ENCODE measurements at regions not wholly inside any gene's neighbourhood (a gene's known extent, or its start where the extent isn't known, plus 50 kb on each side); places are given as distances from the start of the nearest gene placed in this dataset.
"Not testable (repeated sequence)": the region's sequence is repeated elsewhere in the genome, so short reads cannot be mapped to it uniquely, and the experiment has no call there.

DNA sequence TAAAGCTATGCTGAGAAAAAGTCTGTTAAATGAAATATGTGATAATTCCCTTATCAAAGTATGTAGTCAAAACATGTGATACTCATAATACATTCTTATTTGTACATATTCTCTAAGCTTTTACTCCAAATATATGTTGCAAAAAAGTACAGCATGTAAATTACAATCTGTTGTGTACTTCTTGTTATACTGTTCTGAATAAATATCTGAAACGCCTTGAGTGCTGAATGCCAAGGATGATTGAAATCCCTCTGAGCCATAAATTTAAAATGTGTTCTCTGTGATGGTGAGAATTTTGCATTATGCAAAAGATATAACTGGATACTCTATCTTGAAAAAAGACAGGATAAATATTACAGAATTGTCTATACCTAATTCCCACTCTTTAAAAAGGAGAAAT is 1128.0 kb downstream of the STPG2 start:
- TF ChIP-seq, protein P1, sequence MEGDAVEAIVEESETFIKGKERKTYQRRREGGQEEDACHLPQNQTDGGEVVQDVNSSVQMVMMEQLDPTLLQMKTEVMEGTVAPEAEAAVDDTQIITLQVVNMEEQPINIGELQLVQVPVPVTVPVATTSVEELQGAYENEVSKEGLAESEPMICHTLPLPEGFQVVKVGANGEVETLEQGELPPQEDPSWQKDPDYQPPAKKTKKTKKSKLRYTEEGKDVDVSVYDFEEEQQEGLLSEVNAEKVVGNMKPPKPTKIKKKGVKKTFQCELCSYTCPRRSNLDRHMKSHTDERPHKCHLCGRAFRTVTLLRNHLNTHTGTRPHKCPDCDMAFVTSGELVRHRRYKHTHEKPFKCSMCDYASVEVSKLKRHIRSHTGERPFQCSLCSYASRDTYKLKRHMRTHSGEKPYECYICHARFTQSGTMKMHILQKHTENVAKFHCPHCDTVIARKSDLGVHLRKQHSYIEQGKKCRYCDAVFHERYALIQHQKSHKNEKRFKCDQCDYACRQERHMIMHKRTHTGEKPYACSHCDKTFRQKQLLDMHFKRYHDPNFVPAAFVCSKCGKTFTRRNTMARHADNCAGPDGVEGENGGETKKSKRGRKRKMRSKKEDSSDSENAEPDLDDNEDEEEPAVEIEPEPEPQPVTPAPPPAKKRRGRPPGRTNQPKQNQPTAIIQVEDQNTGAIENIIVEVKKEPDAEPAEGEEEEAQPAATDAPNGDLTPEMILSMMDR (IDR thresholded peaks at IDR 0.05; ENCODE audit: unreplicated experiment) = no peak
- Mint-ChIP-seq H3K36me3 (no peaks in the 10 kb centered on the region), H3K4me1 (peaks cover 18% of the 10 kb centered on the region), H3K27me3 (ENCODE audit: low read depth) (no peaks in the 10 kb centered on the region), H3K4me3 (no peak overlapping the region), H3K27ac (no peak overlapping the region), H3K9me3 (no peaks in the 10 kb centered on the region)
- no peak for DNase-seq (ENCODE audit: low spot score in 2 of 2, unreplicated experiment in 2 of 2)

DNA sequence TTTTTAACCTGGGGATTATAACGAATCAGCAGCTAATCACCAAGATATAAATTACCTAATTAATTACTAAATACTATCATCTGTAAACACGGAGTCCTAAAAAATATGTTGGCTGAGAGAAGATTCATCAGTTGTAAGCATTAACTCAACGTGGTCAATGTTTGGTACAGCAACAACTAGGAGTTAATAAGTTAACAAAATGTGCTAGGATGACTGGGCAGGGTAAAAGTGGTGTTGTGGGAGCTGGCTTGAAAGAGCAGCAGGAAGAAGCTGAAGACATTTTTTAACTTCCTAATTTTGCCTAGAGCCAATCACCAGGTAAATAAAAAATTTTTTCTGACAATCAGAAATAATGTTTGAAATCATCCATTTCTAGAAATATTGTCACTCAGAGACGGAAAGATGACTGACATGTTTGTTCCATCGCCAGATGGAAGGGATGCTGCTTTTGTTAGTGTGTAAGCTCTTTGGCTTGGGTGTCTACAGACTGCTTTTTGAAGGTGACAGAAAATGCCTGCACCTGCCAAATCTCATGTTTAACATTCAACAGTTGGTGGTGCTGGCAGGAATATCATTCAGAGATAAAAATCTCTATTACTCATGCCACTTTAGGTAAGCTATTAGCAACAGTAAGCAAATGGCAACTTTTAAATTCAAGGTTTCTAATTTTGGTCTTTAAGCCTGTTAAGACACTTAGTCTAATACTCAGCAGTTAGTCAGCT is 1126.9 kb downstream of the STPG2 start:
- H3K4me1 Mint-ChIP-seq = peaks cover 18% of the 10 kb centered on the region
- DNase-seq (ENCODE audit: low spot score in 2 of 2, unreplicated experiment in 2 of 2) = no peak
- TF ChIP-seq, protein P1 (IDR thresholded peaks at IDR 0.05; ENCODE audit: unreplicated experiment) = no peak
- H3K36me3 Mint-ChIP-seq = no peaks in the 10 kb centered on the region
- H3K4me3 Mint-ChIP-seq = no peak overlapping the region
- H3K27me3 Mint-ChIP-seq (ENCODE audit: low read depth) = no peaks in the 10 kb centered on the region
- no peaks in the 10 kb centered on the region for H3K9me3 Mint-ChIP-seq
- H3K27ac Mint-ChIP-seq = no peak overlapping the region

DNA sequence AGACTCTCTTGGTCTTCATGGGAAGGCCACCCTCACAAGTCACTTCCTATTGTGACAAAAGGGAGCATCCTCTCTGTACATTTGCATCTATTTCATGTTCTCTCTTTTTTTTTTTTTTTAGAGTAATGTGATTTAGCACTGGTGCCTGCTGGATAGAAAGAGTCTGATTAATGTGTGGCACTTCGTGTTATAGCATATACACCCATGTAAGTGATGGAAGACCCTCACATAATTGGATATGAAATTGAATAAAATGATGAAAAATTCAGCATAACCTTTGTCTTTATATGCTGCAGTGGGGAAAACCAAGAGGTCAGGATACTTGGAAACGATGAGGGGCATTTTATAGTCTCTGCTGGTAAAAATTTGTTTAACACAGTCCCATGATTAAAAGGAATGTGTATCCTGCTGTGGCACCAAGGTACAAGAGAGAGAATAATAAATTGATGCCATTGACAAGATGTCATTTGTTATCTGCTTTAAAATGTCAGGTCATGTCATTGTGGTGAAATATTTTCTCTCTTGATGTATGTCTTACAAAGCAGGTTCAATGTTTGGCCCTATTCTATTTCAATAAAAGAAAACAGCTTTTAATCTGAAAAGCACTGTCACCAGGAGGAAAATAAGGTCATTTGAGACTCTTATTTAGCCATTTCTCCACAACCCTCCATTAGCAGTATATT is 1115.4 kb downstream of the STPG2 start:
- H3K4me3 Mint-ChIP-seq = no peak overlapping the region
- TF ChIP-seq, protein P1 (IDR thresholded peaks at IDR 0.05; ENCODE audit: unreplicated experiment) = no peak
- DNase-seq (ENCODE audit: low spot score in 2 of 2, unreplicated experiment in 2 of 2) = no peak
- no peaks in the 10 kb centered on the region for H3K27me3 Mint-ChIP-seq (ENCODE audit: low read depth)
- no peaks in the 10 kb centered on the region for H3K36me3 Mint-ChIP-seq
- H3K9me3 Mint-ChIP-seq = peaks cover 5% of the 10 kb centered on the region
- H3K27ac Mint-ChIP-seq = peak overlapping the region; percentile 36
- H3K4me1 Mint-ChIP-seq = peaks cover 36% of the 10 kb centered on the region

DNA sequence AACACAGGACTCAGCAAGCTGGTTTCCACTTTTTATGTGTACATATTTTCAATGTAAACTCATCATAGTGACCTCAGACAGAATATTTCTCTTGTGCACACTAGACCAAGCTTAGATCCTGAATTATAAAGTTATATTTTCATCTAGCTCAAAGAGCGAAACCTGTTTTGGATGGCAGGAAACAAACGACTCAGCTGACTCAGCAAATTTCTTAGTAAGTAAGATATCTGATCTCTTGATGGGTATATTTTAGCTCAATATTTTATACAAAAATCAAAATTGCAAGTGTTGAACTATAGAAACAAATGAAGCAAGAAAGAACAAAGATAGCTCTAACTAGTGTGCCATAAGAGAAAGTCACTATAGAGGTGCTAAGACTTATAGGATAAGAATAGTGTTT is 1114.5 kb downstream of the STPG2 start:
- no peaks in the 10 kb centered on the region for H3K9me3 Mint-ChIP-seq
- H3K27me3 Mint-ChIP-seq (ENCODE audit: low read depth) = no peaks in the 10 kb centered on the region
- no peak for DNase-seq (ENCODE audit: low spot score in 2 of 2, unreplicated experiment in 2 of 2)
- H3K4me3 Mint-ChIP-seq = no peak overlapping the region
- TF ChIP-seq, protein P1 (IDR thresholded peaks at IDR 0.05; ENCODE audit: unreplicated experiment) = no peak
- H3K36me3 Mint-ChIP-seq = no peaks in the 10 kb centered on the region
- H3K27ac Mint-ChIP-seq = peak overlapping the region; percentile 36
- peaks cover 36% of the 10 kb centered on the region for H3K4me1 Mint-ChIP-seq

DNA sequence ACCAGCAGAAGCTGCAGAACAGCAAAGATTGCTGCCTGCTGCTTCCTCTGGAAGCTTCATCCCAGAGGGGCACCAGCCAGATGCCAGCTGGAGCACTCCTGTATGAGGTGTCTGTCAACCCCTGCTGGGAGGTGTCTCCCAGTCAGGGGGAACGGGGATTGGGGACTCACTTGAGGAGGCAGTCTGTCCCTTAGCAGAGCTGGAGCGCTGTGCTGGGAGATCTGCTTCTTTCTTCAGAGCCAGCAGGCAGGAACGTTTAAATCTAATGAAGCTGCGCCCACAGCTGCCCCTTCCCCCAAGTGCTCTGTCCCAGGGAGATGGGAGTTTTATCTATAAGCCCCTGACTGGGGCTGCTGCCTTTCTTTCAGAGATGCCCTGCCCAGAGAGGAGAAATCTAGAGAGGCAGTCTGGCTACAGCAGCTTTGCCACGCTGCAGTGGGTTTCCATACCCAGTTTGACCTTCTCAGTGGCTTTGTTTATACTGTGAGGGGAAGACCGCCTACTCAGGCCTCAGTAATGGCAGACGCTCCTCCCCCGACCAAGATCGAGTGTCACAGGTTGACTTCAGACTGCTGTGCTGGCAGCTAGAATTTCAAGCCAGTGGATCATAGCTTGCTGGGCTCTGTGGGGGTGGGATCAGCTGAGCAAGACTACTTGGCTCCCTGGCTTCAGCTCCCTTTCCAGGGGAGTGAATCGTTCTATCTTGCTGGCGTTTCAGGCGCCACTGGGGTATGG is 1105.7 kb downstream of the STPG2 start:
- not testable (repeated sequence) for H3K27me3 Mint-ChIP-seq (ENCODE audit: low read depth); H3K4me3 Mint-ChIP-seq; H3K27ac Mint-ChIP-seq; DNase-seq (ENCODE audit: low spot score in 2 of 2, unreplicated experiment in 2 of 2); H3K9me3 Mint-ChIP-seq; H3K4me1 Mint-ChIP-seq; H3K36me3 Mint-ChIP-seq

DNA sequence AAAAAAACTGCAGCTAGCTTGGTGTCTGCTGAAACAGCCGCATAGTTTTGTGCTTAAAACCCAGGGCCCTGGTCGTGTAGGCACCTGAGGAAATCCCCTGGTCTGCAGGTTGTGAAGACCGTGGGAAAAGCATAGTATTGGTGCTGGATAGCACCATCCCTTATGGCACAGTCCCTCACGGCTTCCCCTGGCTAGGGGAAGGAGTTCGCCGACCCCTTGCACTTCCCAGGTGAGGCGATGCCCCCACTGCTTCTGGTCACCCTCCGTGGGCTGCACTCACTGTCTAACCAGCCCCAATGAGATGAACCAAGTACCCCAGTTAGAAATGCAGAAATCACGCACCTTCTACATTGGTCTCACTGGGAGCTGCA is 1105.1 kb downstream of the STPG2 start:
- no peak for DNase-seq (ENCODE audit: low spot score in 2 of 2, unreplicated experiment in 2 of 2)
- peaks cover 2% of the 10 kb centered on the region for H3K4me1 Mint-ChIP-seq
- TF ChIP-seq, protein P1 (IDR thresholded peaks at IDR 0.05; ENCODE audit: unreplicated experiment) = no peak

More for the DNA sequence above, 1105.1 kb downstream of the STPG2 start:
- peaks cover 4% of the 10 kb centered on the region for H3K9me3 Mint-ChIP-seq
- no peaks in the 10 kb centered on the region for H3K27me3 Mint-ChIP-seq (ENCODE audit: low read depth)
- H3K4me3 Mint-ChIP-seq = no peak overlapping the region
- no peaks in the 10 kb centered on the region for H3K36me3 Mint-ChIP-seq
- no peak overlapping the region for H3K27ac Mint-ChIP-seq

Measured in mesothelial cell of epicardium (in vitro differentiated cells).